ENCODE measurements at regions not wholly inside any gene's neighbourhood (a gene's known extent, or its start where the extent isn't known, plus 50 kb on each side); places are given as distances from the start of the nearest gene placed in this dataset.

- H3K4me1 Mint-ChIP-seq = peaks cover 73% of the 10 kb centered on the region
- no peak for ATAC-seq
- H3K4me3 Mint-ChIP-seq = no peak overlapping the region
- no peak for DNase-seq
- no peaks in the 10 kb centered on the region for H3K27me3 Mint-ChIP-seq
- H3K9me3 Mint-ChIP-seq = no peaks in the 10 kb centered on the region
- H3K36me3 Mint-ChIP-seq (ENCODE audit: low read depth) = peaks cover 7% of the 10 kb centered on the region
- H3K27ac Mint-ChIP-seq = peak overlapping the region; percentile 2
Measured at GRCh38 chr12:92049403-92049802, 96.2 kb downstream of the BTG1 start.

- ATAC-seq (peak; percentile 83), DNase-seq (no peak)
- peak overlapping the region; percentile 75 for H3K27ac Mint-ChIP-seq
- peak overlapping the region; percentile 31 for H3K4me3 Mint-ChIP-seq
- H3K4me1 Mint-ChIP-seq = peaks cover 80% of the 10 kb centered on the region
- peaks cover 3% of the 10 kb centered on the region for H3K9me3 Mint-ChIP-seq
- peaks cover 4% of the 10 kb centered on the region for H3K36me3 Mint-ChIP-seq (ENCODE audit: low read depth)
- no peaks in the 10 kb centered on the region for H3K27me3 Mint-ChIP-seq
Measured at GRCh38 chr12:92047393-92047826, 98.2 kb downstream of the BTG1 start.

DNA sequence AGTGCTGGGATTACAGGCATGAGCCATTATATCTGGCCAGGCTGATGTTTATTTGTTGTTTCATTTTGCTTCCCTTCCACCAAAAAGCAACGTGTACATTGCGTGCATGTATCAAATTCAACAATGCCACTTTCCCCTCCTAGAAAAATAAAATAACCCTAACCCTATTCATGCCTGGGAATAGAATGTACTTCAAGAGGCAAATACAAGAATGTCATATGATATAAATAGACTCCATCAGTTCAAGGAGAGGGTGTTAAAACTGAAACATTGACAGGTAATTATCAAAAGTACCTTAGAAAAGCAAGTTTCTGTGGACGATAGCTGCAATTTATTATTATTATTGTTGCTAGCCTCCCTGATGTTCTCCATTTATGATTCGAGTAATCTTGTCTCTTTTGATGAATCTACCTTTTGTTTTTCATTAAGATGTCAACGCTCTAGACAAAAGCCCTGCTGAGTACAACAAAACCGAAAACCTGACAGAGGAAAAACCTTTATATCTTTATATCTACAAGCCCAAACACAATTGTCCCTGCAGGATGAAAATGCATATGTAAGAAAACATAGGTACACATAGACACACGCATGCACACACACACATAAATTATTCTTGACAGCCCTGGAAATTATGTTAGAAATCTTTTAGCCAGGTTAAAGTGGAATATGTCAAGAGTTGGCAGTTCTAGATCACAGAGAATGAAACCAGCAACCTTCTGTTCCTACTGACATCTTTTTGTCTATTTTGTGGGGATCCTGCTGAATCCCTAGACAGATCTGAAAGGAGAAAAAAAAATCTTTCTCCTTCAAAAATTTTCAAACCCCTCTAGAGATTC is 98.9 kb downstream of the BTG1 start:
- peaks cover 3% of the 10 kb centered on the region for H3K9me3 Mint-ChIP-seq
- DNase-seq = no peak
- peak overlapping the region; percentile 31 for H3K4me3 Mint-ChIP-seq
- ATAC-seq = no peak
- no peaks in the 10 kb centered on the region for H3K27me3 Mint-ChIP-seq
- peaks cover 4% of the 10 kb centered on the region for H3K36me3 Mint-ChIP-seq (ENCODE audit: low read depth)
- peak overlapping the region; percentile 75 for H3K27ac Mint-ChIP-seq
- H3K4me1 Mint-ChIP-seq = peaks cover 80% of the 10 kb centered on the region

DNA sequence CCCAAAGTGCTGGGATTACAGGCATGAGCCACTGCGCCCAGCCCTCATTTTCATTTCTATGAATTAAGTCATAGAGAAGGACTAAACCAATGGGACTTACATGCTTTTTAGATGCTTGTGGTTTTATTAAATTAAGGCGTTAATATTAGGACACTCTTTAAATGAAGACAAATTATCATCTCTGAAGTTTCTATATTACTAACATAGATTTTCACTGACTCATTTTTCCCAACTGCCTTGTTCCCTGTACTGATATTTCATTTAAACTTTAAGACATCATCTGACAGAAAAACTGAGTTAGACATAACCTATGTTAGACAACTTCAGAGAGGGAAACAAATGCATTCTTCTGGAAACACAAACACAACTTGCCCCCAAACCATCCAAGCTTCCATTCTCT is 99.8 kb downstream of the BTG1 start:
- no peak for DNase-seq
- H3K4me1 Mint-ChIP-seq = peaks cover 79% of the 10 kb centered on the region
- ATAC-seq = peak; percentile 30
- peak overlapping the region; percentile 65 for H3K27ac Mint-ChIP-seq
- H3K9me3 Mint-ChIP-seq = peaks cover 3% of the 10 kb centered on the region
- H3K27me3 Mint-ChIP-seq = no peaks in the 10 kb centered on the region
- H3K4me3 Mint-ChIP-seq = no peak overlapping the region
- H3K36me3 Mint-ChIP-seq (ENCODE audit: low read depth) = peaks cover 4% of the 10 kb centered on the region

- Mint-ChIP-seq H3K27ac (peak overlapping the region; percentile 57), H3K36me3 (ENCODE audit: low read depth) (peaks cover 4% of the 10 kb centered on the region), H3K27me3 (no peaks in the 10 kb centered on the region), H3K9me3 (peaks cover 3% of the 10 kb centered on the region), H3K4me3 (no peak overlapping the region), H3K4me1 (peaks cover 78% of the 10 kb centered on the region)
- ATAC-seq = peak; percentile 15
- DNase-seq = no peak
Measured at GRCh38 chr12:92044435-92044834, 101.2 kb downstream of the BTG1 start.

DNA sequence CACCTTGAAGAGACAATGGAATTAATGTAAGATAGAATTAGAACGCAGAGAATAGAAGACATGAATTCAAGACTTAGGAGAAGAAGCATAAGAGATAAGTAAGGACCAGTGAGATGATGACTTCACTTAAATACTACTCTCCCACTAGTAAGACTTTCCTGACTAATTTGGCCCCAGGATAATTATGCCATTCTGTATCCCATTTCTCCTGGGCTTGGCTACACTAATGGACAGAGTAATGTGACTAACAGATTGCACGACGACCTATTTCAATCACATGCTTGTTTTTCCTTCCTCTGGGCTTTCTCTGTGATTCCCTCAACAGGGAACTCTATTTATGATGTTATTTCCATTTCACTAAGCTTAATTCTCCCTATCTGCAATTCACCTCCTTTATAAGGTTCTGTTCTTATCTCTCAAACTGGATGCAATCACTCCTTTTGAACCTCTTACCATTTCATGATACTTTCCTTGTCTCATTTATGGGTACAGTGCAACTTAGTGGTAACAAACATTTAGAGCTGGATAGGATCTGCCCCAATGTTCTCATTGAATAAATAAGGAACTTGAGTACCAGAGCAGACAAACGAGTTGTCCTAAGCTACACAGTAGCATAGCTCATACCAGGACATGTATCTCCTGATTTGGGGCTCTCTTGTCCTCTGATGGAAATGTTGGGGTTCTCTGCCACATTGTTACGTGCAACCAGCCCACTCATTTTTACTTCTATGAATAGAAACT is 102.7 kb downstream of the BTG1 start:
- Mint-ChIP-seq H3K27ac (peak overlapping the region; percentile 32), H3K4me1 (peaks cover 85% of the 10 kb centered on the region), H3K9me3 (peaks cover 3% of the 10 kb centered on the region), H3K27me3 (no peaks in the 10 kb centered on the region), H3K36me3 (ENCODE audit: low read depth) (peaks cover 2% of the 10 kb centered on the region), H3K4me3 (no peak overlapping the region)
- no peak for ATAC-seq
- DNase-seq = no peak

- peaks cover 86% of the 10 kb centered on the region for H3K4me1 Mint-ChIP-seq
- DNase-seq = no peak
Measured at GRCh38 chr12:92041742-92042141, 103.9 kb downstream of the BTG1 start.

GRCh38 chr12:92039046-92039445 is 106.6 kb downstream of the BTG1 start:
- Mint-ChIP-seq H3K27me3 (no peaks in the 10 kb centered on the region), H3K9me3 (peaks cover 3% of the 10 kb centered on the region), H3K27ac (no peak overlapping the region), H3K4me3 (no peak overlapping the region), H3K36me3 (ENCODE audit: low read depth) (no peaks in the 10 kb centered on the region), H3K4me1 (peaks cover 85% of the 10 kb centered on the region)
- no peak for DNase-seq
- ATAC-seq = no peak

More at GRCh38 chr12:92041742-92042141, 103.9 kb downstream of the BTG1 start:
- Mint-ChIP-seq H3K9me3 (peaks cover 3% of the 10 kb centered on the region), H3K27ac (no peak overlapping the region), H3K27me3 (no peaks in the 10 kb centered on the region), H3K36me3 (ENCODE audit: low read depth) (peaks cover 2% of the 10 kb centered on the region), H3K4me3 (no peak overlapping the region)
- ATAC-seq = no peak

DNA sequence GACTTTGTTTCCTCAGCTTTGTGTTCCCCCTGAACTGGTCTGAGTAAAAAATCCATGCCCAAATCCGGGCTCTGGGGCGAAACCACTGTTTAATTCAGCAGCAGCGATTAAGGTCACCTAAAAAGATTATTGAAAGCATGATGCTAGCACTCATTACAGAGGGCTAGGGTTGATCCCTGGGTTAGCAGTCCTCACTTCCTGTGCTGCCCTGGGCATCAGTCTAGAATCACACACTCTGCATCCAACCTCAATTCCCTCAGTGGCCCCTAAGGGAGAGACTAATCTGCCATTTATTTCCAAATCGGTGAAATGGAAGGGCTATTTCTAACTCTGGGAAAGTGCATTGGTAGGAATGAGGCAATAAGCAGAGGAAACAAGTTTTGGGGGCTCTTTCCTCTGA is 107.2 kb downstream of the BTG1 start:
- H3K27ac Mint-ChIP-seq = peak overlapping the region; percentile 40
- H3K4me3 Mint-ChIP-seq = no peak overlapping the region
- H3K27me3 Mint-ChIP-seq = no peaks in the 10 kb centered on the region
- H3K9me3 Mint-ChIP-seq = peaks cover 3% of the 10 kb centered on the region
- no peaks in the 10 kb centered on the region for H3K36me3 Mint-ChIP-seq (ENCODE audit: low read depth)
- peak; percentile 44 for ATAC-seq
- peaks cover 86% of the 10 kb centered on the region for H3K4me1 Mint-ChIP-seq
- DNase-seq = no peak

GRCh38 chr12:92036771-92037453 is 108.7 kb downstream of the BTG1 start:
- no peak for ATAC-seq
- H3K27ac Mint-ChIP-seq = no peak overlapping the region
- DNase-seq = no peak
- peaks cover 6% of the 10 kb centered on the region for H3K9me3 Mint-ChIP-seq
- no peak overlapping the region for H3K4me3 Mint-ChIP-seq
- H3K27me3 Mint-ChIP-seq = no peaks in the 10 kb centered on the region
- peaks cover 84% of the 10 kb centered on the region for H3K4me1 Mint-ChIP-seq
- H3K36me3 Mint-ChIP-seq (ENCODE audit: low read depth) = peaks cover 6% of the 10 kb centered on the region

DNA sequence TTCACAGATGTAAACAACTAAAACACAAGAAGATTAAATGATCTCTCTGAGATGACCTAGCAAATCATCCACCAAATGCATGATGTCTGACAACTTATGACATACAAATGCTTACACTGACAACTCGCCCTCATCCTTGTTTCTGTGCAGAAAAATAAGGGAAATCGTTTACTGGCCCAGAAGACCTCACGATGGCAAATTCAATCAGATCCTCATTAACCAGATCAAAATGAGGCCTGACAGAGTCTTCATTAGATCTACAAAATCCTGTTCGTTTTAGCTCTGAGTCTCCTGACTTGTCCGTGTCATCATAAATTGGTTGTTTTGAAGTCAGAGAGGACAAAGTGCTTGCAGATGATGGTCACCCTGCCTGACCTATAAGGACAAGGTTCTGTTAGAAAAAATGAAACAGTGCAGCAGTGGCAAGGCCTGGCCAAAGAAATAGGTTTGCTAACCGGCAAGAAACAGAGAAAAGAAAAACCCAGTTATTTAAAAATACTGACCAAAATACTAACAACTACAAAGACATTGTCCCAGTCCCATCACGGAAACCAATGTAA is 109.5 kb downstream of the BTG1 start:
- DNase-seq = no peak
- Mint-ChIP-seq H3K36me3 (ENCODE audit: low read depth) (peaks cover 6% of the 10 kb centered on the region), H3K9me3 (peaks cover 6% of the 10 kb centered on the region), H3K27me3 (no peaks in the 10 kb centered on the region), H3K4me3 (peak overlapping the region; percentile 82), H3K27ac (peak overlapping the region; percentile 8), H3K4me1 (peaks cover 85% of the 10 kb centered on the region)
- ATAC-seq = no peak

GRCh38 chr12:92035477-92035876 is 110.2 kb downstream of the BTG1 start:
- H3K4me1 Mint-ChIP-seq = peaks cover 86% of the 10 kb centered on the region
- DNase-seq (no peak), ATAC-seq (no peak)
- no peaks in the 10 kb centered on the region for H3K27me3 Mint-ChIP-seq
- peaks cover 6% of the 10 kb centered on the region for H3K9me3 Mint-ChIP-seq
- H3K27ac Mint-ChIP-seq = peak overlapping the region; percentile 83
- peak overlapping the region; percentile 82 for H3K4me3 Mint-ChIP-seq
- peaks cover 6% of the 10 kb centered on the region for H3K36me3 Mint-ChIP-seq (ENCODE audit: low read depth)

- no peaks in the 10 kb centered on the region for H3K27me3 Mint-ChIP-seq
- H3K4me1 Mint-ChIP-seq = peaks cover 87% of the 10 kb centered on the region
- H3K27ac Mint-ChIP-seq = peak overlapping the region; percentile 83
- peak; percentile 40 for DNase-seq
- peaks cover 6% of the 10 kb centered on the region for H3K36me3 Mint-ChIP-seq (ENCODE audit: low read depth)
- ATAC-seq = peak; percentile 38
- H3K4me3 Mint-ChIP-seq = peak overlapping the region; percentile 82
- H3K9me3 Mint-ChIP-seq = peaks cover 6% of the 10 kb centered on the region
Measured at GRCh38 chr12:92034858-92035401, 110.7 kb downstream of the BTG1 start.

GRCh38 chr12:92034083-92034482 is 111.6 kb downstream of the BTG1 start:
- Mint-ChIP-seq H3K27me3 (no peaks in the 10 kb centered on the region), H3K9me3 (peaks cover 6% of the 10 kb centered on the region), H3K4me1 (peaks cover 90% of the 10 kb centered on the region), H3K4me3 (peak overlapping the region; percentile 82), H3K36me3 (ENCODE audit: low read depth) (peaks cover 7% of the 10 kb centered on the region), H3K27ac (peak overlapping the region; percentile 83)
- ATAC-seq (no peak), DNase-seq (no peak)
